ENCODE measurements at regions not wholly inside any gene's neighbourhood (a gene's known extent, or its start where the extent isn't known, plus 50 kb on each side); places are given as distances from the start of the nearest gene placed in this dataset.

DNA sequence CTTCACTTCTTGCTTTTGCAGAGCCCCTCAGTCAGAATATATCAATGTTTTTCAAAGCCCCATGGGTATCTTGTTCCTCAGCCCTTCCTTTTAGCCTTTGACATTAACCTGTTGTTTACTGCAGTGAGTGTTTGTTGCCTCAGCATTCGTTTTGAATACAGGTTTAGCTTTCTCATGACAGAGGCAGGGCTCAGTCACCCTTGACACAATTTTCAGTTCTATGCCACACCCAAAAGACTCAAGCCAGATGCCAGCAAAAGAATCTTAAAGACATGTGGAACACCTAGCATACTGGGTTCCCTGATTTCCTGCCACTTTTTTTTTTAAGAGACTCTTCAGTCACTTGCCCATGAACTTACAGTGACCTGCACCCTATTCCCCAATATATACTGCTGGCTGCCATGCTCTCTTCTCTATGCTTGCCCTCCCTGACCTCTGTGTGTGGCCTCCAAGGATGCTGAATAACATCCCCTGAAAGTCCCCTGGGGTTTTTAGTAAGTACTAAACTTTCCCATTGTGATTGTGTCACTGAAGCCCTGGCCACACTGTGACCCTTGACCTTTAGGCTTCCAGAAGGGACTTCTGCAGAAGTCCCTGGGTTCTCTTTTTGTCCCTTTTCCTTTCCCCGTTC, 1225.5 kb downstream of the TBC1D22A start:
- TF ChIP-seq ZNF140 (tag by site-specific recombination; IDR thresholded peaks at IDR 0.05) (no peak), ZNF704 (tag by site-specific recombination; IDR thresholded peaks at IDR 0.05) (no peak), CTCF (tag by site-specific recombination; IDR thresholded peaks at IDR 0.05) (no peak), ZBTB20 (tag by site-specific recombination; IDR thresholded peaks at IDR 0.05) (no peak), SCRT1 (tag by site-specific recombination; IDR thresholded peaks at IDR 0.05; ENCODE audit: borderline replicate concordance) (no peak)
- TF ChIP-seq, protein P1, sequence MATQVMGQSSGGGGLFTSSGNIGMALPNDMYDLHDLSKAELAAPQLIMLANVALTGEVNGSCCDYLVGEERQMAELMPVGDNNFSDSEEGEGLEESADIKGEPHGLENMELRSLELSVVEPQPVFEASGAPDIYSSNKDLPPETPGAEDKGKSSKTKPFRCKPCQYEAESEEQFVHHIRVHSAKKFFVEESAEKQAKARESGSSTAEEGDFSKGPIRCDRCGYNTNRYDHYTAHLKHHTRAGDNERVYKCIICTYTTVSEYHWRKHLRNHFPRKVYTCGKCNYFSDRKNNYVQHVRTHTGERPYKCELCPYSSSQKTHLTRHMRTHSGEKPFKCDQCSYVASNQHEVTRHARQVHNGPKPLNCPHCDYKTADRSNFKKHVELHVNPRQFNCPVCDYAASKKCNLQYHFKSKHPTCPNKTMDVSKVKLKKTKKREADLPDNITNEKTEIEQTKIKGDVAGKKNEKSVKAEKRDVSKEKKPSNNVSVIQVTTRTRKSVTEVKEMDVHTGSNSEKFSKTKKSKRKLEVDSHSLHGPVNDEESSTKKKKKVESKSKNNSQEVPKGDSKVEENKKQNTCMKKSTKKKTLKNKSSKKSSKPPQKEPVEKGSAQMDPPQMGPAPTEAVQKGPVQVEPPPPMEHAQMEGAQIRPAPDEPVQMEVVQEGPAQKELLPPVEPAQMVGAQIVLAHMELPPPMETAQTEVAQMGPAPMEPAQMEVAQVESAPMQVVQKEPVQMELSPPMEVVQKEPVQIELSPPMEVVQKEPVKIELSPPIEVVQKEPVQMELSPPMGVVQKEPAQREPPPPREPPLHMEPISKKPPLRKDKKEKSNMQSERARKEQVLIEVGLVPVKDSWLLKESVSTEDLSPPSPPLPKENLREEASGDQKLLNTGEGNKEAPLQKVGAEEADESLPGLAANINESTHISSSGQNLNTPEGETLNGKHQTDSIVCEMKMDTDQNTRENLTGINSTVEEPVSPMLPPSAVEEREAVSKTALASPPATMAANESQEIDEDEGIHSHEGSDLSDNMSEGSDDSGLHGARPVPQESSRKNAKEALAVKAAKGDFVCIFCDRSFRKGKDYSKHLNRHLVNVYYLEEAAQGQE (tag by site-specific recombination; IDR thresholded peaks at IDR 0.05): no peak
- TF ChIP-seq, protein P2, sequence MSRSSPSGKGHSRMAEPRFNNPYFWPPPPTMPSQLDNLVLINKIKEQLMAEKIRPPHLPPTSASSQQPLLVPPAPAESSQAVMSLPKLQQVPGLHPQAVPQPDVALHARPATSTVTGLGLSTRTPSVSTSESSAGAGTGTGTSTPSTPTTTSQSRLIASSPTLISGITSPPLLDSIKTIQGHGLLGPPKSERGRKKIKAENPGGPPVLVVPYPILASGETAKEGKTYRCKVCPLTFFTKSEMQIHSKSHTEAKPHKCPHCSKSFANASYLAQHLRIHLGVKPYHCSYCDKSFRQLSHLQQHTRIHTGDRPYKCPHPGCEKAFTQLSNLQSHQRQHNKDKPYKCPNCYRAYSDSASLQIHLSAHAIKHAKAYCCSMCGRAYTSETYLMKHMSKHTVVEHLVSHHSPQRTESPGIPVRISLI (tag by site-specific recombination; IDR thresholded peaks at IDR 0.05): no peak
